ENCODE measurements at regions not wholly inside any gene's neighbourhood (a gene's known extent, or its start where the extent isn't known, plus 50 kb on each side); places are given as distances from the start of the nearest gene placed in this dataset.

DNA sequence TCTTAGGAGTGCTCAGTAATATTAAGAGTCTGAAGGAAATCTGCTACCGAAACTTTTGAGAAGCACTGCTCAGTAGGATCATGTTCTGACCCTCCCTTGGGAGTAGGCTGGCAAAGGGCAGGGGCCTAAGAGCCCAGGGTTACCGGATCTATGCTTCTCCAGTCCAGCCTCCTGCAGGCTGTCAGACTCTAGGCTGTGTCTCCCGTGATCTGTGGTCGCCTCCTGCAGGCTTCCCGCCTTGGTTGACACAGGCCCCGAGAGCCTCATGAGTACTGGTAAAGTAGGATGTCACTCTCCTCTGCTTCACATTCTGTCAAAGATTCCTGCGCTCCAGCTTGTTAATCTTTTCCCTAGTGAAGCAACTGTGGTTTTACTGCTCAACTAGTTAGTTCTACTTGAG is 647.8 kb upstream of the RAB6C start:
- TF ChIP-seq, protein P1, sequence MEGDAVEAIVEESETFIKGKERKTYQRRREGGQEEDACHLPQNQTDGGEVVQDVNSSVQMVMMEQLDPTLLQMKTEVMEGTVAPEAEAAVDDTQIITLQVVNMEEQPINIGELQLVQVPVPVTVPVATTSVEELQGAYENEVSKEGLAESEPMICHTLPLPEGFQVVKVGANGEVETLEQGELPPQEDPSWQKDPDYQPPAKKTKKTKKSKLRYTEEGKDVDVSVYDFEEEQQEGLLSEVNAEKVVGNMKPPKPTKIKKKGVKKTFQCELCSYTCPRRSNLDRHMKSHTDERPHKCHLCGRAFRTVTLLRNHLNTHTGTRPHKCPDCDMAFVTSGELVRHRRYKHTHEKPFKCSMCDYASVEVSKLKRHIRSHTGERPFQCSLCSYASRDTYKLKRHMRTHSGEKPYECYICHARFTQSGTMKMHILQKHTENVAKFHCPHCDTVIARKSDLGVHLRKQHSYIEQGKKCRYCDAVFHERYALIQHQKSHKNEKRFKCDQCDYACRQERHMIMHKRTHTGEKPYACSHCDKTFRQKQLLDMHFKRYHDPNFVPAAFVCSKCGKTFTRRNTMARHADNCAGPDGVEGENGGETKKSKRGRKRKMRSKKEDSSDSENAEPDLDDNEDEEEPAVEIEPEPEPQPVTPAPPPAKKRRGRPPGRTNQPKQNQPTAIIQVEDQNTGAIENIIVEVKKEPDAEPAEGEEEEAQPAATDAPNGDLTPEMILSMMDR (IDR thresholded peaks at IDR 0.05 in 4 of 5, conservative IDR thresholded peaks at IDR 0.05 in 1 of 5): no peak
- no peak for TF ChIP-seq POLR2A (IDR thresholded peaks at IDR 0.05)
